GM21526 (cell line): ENCODE measurements at regions not wholly inside any gene's neighbourhood (a gene's known extent, or its start where the extent isn't known, plus 50 kb on each side); places are given as distances from the start of the nearest gene placed in this dataset.
"Not testable (repeated sequence)": the region's sequence is repeated elsewhere in the genome, so short reads cannot be mapped to it uniquely, and the experiment has no call there.

Source experiments
- ATAC-seq: cut with Tn5 transposase; IDR thresholded peaks from one replicate; pipeline ENCODE4 v1.9.1; 2021; ENCODE audit warnings: moderate library complexity; ENCODE audit not compliant: unreplicated experiment, low FRiP score

GRCh38 chr6:122859676-122860075, 70.6 kb downstream of the SMPDL3A start:
- no peak for ATAC-seq

GRCh38 chr6:122861594-122861993, 72.5 kb downstream of the SMPDL3A start:
- no peak for ATAC-seq

- no peak for ATAC-seq
Observed at GRCh38 chr6:122868137-122868536, 79.1 kb downstream of the SMPDL3A start.

GRCh38 chr6:122869437-122870024, 80.5 kb downstream of the SMPDL3A start:
- ATAC-seq, result peak; percentile 80

- ATAC-seq, result no peak
Observed at GRCh38 chr6:122871079-122871478, 82.0 kb downstream of the SMPDL3A start.

- ATAC-seq, result no peak
Observed at GRCh38 chr6:122872311-122872710, 83.3 kb downstream of the SMPDL3A start.

GRCh38 chr6:122877302-122877701, 88.2 kb downstream of the SMPDL3A start:
- no peak for ATAC-seq

GRCh38 chr6:122878796-122879195, 89.7 kb downstream of the SMPDL3A start:
- ATAC-seq, result no peak

- ATAC-seq, result no peak
Observed at GRCh38 chr6:122886481-122886880, 97.4 kb downstream of the SMPDL3A start.

GRCh38 chr6:122887941-122888340, 98.9 kb downstream of the SMPDL3A start:
- no peak for ATAC-seq

GRCh38 chr6:122888680-122889079, 99.6 kb downstream of the SMPDL3A start:
- not testable (repeated sequence) for ATAC-seq

- ATAC-seq, result no peak
Observed at GRCh38 chr6:122890250-122890649, 101.2 kb downstream of the SMPDL3A start.

GRCh38 chr6:122894791-122895190, 101.2 kb upstream of the CLVS2 start:
- ATAC-seq, result no peak

- no peak for ATAC-seq
Observed at GRCh38 chr6:122902326-122902725, 93.7 kb upstream of the CLVS2 start.

GRCh38 chr6:122903266-122903915, 92.6 kb upstream of the CLVS2 start:
- no peak for ATAC-seq

- no peak for ATAC-seq
Observed at GRCh38 chr6:122904166-122904565, 91.9 kb upstream of the CLVS2 start.

GRCh38 chr6:122913558-122913957, 82.5 kb upstream of the CLVS2 start:
- no peak for ATAC-seq

- no peak for ATAC-seq
Observed at GRCh38 chr6:122918714-122919113, 77.3 kb upstream of the CLVS2 start.

- ATAC-seq, result peak; percentile 63
Observed at GRCh38 chr6:122930252-122931180, 65.5 kb upstream of the CLVS2 start.

- ATAC-seq, result no peak
Observed at GRCh38 chr6:122931916-122932315, 64.1 kb upstream of the CLVS2 start.

GRCh38 chr6:122944936-122945335, 51.1 kb upstream of the CLVS2 start:
- ATAC-seq, result not testable (repeated sequence)
